ENCODE measurements at regions not wholly inside any gene's neighbourhood (a gene's known extent, or its start where the extent isn't known, plus 50 kb on each side); places are given as distances from the start of the nearest gene placed in this dataset.

DNA sequence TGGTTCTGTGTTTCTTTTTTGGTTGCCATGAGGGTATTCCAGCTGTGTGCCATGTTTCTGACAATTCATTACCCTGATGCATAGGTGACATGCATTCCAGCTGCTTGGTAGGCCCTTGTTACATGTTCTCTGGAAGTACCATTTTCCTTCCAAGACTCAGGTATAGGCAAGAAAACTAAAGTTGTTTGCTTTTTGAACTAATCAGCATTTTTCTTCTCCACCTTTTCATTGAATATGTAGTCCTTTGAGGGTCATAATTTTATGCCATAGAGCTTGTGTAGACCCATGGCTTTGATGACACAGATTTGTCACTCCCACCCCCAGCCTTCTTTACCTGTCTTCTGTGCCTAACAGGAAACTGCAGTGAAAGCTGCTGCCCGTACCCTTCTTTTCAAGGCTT is 339.2 kb downstream of the MED10 start:
- no peak overlapping the region for H3K27ac ChIP-seq
- H3K4me2 ChIP-seq: no peak overlapping the region
- TF ChIP-seq Cebpa-rat (IDR thresholded peaks at IDR 0.05): no peak
- no peaks in the 10 kb centered on the region for H3K4me1 ChIP-seq
- H3K9ac ChIP-seq: no peak overlapping the region
- no peaks in the 10 kb centered on the region for H3K27me3 ChIP-seq
- H3K4me3 ChIP-seq: no peak overlapping the region
- no peaks in the 10 kb centered on the region for H3K9me3 ChIP-seq (replicated peaks in 1 of 11)
- H4K20me1 ChIP-seq: no peaks in the 10 kb centered on the region; a peak in 1 of 22 replicates
- no peaks in the 10 kb centered on the region for H3K36me3 ChIP-seq

DNA sequence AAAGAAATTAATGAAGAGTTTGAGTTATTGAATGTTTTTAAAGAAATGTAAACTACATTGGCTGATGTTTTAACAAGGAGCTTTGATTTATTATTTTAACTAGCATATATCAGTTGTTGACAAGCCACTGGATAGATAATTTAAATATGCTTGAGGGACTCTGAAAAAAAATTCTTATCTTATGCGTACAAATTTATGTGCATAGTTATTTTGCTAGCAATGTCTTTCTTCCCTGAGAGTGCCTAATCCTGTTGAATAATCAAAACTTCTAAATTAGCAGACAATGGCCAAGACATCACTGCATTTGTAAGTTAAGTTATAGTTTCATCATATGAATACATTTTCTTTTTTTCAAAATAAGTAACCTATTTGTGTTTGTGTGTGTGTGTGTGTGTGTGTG is 342.3 kb downstream of the MED10 start:
- no peaks in the 10 kb centered on the region for H3K36me3 ChIP-seq
- H3K9ac ChIP-seq: no peak overlapping the region
- H3K27me3 ChIP-seq: no peaks in the 10 kb centered on the region
- TF ChIP-seq Cebpa-rat (IDR thresholded peaks at IDR 0.05): no peak
- no peaks in the 10 kb centered on the region for H4K20me1 ChIP-seq
- no peaks in the 10 kb centered on the region for H3K4me1 ChIP-seq
- H3K4me2 ChIP-seq: no peak overlapping the region
- H3K4me3 ChIP-seq: no peak overlapping the region
- H3K27ac ChIP-seq: no peak overlapping the region
- no peaks in the 10 kb centered on the region for H3K9me3 ChIP-seq (replicated peaks in 1 of 11)

DNA sequence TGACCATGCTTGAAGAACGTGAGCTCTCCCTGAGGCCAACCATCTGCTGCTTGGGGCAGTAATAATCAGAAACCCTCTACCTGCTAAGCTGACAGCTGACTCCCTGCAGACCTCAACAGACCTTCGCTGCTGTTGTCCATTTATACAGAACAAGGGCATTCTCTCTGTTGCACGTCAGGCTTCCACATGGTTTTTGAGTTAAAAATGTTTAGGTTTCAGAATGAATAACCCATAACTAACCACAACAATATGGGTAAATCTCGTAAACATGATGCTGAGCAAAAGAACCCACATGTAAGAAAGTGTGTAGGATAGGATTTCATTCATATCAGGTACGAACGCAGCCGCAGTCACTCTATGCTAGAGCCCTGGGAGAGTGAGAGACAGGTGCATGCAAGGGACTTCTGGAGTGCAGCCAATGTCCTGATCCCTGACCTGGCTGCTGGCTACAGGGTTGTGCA is 348.5 kb downstream of the MED10 start:
- no peak overlapping the region for H3K9ac ChIP-seq
- no peak overlapping the region for H3K27ac ChIP-seq
- no peak overlapping the region for H3K4me3 ChIP-seq
- H3K4me2 ChIP-seq: no peak overlapping the region
- H3K36me3 ChIP-seq: no peaks in the 10 kb centered on the region
- peaks cover 0 to 6% (median 0%) of the 10 kb centered on the region in 10 experiments; a peak in 2 of 20 replicates for H3K4me1 ChIP-seq
- H4K20me1 ChIP-seq: no peaks in the 10 kb centered on the region
- no peak for TF ChIP-seq Cebpa-rat (IDR thresholded peaks at IDR 0.05)
- H3K27me3 ChIP-seq: no peaks in the 10 kb centered on the region
- H3K9me3 ChIP-seq (replicated peaks in 1 of 11): no peaks in the 10 kb centered on the region

DNA sequence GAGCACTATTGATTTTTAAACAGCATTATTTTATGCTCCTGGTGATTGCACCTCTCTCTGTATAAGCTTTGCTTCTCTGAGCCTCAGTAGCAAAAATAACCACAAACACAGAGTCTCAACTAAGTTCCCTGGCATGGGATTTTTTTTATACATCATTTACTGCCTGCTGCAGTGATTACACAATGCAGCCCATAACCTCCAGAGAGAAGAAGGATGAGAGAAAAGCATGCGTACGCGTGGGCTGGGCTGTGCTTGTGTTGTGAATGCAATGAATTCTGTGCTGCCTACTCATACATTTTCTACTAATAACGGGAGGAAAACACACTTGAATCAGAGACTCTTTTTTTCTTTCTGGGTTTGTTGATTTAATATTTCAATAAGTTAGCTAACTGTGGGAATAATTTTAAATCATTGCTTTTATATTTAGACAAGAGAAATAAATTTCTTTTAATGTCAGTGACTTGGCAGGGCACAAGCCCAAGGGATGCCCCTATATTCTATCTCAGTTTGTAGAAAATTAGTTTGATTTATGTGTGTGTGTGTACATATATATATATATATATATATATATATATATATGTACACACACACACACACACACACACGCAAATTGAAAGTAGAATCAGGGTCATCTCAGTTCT is 351.5 kb downstream of the MED10 start:
- Histone ChIP-seq H4K20me1 (no peaks in the 10 kb centered on the region), H3K27me3 (no peaks in the 10 kb centered on the region), H3K27ac (no peak overlapping the region), H3K9me3 (replicated peaks in 1 of 11) (no peaks in the 10 kb centered on the region), H3K4me1 (peaks cover 0 to 6% (median 0%) of the 10 kb centered on the region in 10 experiments; a peak in 2 of 20 replicates), H3K9ac (no peak overlapping the region), H3K36me3 (no peaks in the 10 kb centered on the region), H3K4me2 (no peak overlapping the region), H3K4me3 (no peak overlapping the region)
- 0 out of 22 replicates have a peak, but pooled peaks of 2 of the 11 experiments have one; percentile 22 to 39 for TF ChIP-seq Cebpa-rat (IDR thresholded peaks at IDR 0.05)

DNA sequence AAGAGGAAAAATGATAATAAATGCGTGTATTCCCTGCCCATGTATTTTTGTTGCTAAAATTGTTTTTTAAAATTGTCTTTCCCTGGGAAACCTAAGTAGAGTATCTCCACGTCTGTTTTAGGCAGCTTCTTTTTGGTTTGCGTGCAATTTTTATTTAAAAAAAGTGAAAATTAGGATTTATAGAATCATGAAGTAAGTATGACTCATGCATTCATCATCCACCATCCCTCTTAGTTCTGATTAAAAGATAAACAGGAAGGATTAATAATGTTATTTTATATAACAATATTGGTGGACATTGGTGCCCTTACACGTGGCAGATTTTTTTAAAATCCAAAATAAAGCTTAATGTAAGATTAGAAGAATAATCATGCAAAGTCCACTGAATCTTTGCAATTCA is 358.7 kb downstream of the MED10 start:
- Histone ChIP-seq H3K36me3 (no peaks in the 10 kb centered on the region), H3K27me3 (no peaks in the 10 kb centered on the region), H3K9me3 (replicated peaks in 1 of 11) (no peaks in the 10 kb centered on the region), H3K9ac (no peak overlapping the region), H3K4me1 (peaks cover 0 to 12% (median 3%) of the 10 kb centered on the region in 10 experiments; a peak in 8 of 20 replicates), H3K4me3 (no peak overlapping the region), H3K4me2 (no peak overlapping the region), H4K20me1 (no peaks in the 10 kb centered on the region), H3K27ac (no peak overlapping the region)
- TF ChIP-seq Cebpa-rat (IDR thresholded peaks at IDR 0.05): no peak

DNA sequence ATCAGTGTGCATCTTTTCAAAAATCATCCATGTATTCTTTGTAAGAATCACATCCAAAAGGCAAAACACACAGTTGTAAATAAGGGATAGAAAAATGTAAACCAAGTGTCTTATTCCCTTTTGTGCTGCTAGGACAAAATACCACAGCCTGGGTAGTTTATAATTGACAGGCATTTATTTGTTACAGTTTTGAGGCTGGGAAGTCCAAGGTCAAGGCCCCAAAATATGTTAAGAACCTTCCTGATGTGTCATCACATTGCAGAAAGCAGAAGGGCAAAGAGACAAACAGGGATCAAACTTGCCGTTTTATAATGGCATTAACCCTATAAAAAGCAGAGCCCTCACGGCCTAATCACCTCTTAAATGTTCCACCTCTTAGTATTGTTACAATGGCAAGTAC is 364.8 kb downstream of the MED10 start:
- Histone ChIP-seq H3K4me1 (peaks cover 0 to 13% (median 2%) of the 10 kb centered on the region in 10 experiments; a peak in 8 of 20 replicates), H3K9ac (no peak overlapping the region), H3K36me3 (no peaks in the 10 kb centered on the region), H3K9me3 (replicated peaks in 1 of 11) (peaks cover 10 to 17% (median 13%) of the 10 kb centered on the region in 11 experiments), H3K4me3 (no peak overlapping the region), H3K27me3 (no peaks in the 10 kb centered on the region), H3K27ac (no peak overlapping the region), H4K20me1 (no peaks in the 10 kb centered on the region), H3K4me2 (no peak overlapping the region)
- no peak for TF ChIP-seq Cebpa-rat (IDR thresholded peaks at IDR 0.05)

DNA sequence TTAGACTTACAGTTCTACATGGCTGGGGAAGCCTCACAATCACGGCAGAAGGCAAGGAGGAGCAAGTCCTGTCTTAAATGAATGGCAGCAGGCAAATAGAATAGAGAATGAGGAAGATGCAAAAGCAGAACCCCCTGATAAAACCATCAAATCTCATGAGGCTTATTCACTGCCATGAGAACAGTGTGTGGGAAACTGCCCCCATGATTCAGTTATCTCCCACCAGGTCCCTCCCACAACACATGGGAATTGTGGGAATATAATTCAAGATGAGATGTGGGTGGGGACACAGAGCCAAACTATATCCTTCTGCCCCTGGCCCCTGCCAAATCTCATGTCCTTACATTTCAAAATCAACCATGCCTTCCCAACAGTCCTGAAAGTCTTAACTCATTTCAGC is 367.1 kb downstream of the MED10 start:
- Histone ChIP-seq H3K4me3 (no peak overlapping the region), H3K4me2 (no peak overlapping the region), H3K9ac (no peak overlapping the region), H3K36me3 (no peaks in the 10 kb centered on the region), H3K27me3 (no peaks in the 10 kb centered on the region), H3K27ac (no peak overlapping the region), H3K9me3 (replicated peaks in 1 of 11) (peaks cover 10 to 17% (median 13%) of the 10 kb centered on the region in 11 experiments), H3K4me1 (peaks cover 0 to 7% (median 0%) of the 10 kb centered on the region in 10 experiments; a peak in 2 of 20 replicates), H4K20me1 (no peaks in the 10 kb centered on the region)
- TF ChIP-seq Cebpa-rat (IDR thresholded peaks at IDR 0.05): no peak

DNA sequence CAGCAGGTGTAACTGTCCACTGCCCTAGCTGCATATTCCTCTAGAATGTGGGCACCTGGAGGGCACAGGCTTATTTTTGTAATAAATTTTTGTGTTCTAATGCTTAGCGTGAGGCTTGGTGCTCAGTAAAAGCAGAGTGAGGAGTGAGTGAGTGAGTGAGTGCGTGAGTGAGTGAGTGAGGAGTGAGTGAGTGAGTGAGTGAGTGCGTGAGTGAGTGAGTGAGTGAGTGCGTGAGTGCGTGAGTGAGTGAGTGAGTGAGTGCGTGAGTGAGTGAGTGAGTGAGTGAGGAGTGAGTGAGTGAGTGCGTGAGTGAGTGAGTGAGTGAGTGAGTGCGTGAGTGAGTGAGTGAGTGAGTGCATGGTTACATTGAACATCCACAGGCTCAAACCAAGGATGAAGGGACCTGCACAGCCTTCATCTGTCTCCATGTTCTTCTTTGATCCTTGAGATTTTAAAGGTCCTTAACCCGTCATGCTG is 371.5 kb downstream of the MED10 start:
- Histone ChIP-seq H4K20me1 (no peaks in the 10 kb centered on the region), H3K9ac (no peak overlapping the region), H3K36me3 (no peaks in the 10 kb centered on the region), H3K4me1 (peaks cover 0 to 7% (median 0%) of the 10 kb centered on the region in 10 experiments; a peak in 2 of 20 replicates), H3K27ac (no peak overlapping the region), H3K9me3 (replicated peaks in 1 of 11) (peaks cover 2 to 7% (median 5%) of the 10 kb centered on the region in 11 experiments), H3K27me3 (no peaks in the 10 kb centered on the region), H3K4me2 (no peak overlapping the region), H3K4me3 (no peak overlapping the region)
- TF ChIP-seq Cebpa-rat (IDR thresholded peaks at IDR 0.05): no peak

DNA sequence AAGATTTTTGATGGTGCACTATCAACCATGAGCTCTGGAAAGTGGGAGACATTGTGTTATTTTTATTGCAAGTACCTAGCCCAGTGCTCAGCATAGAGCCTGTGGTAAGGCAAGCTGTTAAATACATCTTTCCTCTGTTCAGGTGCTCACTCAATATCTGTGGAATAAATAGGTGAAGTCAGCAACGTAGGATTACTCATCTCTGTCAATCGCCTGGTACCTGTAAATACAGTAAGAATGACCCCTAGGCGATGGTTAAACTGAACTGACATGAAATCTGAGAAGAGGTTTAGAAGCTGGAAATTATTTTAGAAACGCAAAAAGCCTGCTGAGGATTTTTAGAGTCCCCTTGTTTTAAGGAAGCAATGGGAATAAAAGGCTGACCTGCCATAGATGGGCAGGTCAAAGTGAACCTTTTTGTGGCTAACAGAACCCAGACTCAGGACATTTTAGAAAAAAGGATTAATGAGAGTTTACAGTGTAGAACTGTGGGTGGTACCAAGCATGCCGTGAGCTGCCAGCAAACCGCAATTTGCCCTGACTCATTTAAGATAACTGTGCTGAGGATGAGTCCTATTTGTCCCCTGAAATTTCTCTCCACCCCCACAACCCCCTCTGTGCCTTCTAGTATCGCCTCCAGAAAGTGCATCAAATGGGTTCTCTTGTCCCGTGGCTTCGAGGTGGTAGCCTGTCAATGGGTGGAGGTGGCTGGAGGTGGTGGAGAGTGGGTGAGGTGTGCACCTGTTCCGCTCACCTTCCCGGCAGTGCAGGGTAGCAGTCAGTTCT is 375.1 kb downstream of the MED10 start:
- no peak for TF ChIP-seq Cebpa-rat (IDR thresholded peaks at IDR 0.05)
- Histone ChIP-seq H3K27ac (no peak overlapping the region), H3K9me3 (replicated peaks in 1 of 11) (no peaks in the 10 kb centered on the region), H3K4me3 (no peak overlapping the region), H3K9ac (no peak overlapping the region), H3K36me3 (no peaks in the 10 kb centered on the region), H3K4me2 (no peak overlapping the region), H3K27me3 (no peaks in the 10 kb centered on the region), H3K4me1 (no peaks in the 10 kb centered on the region), H4K20me1 (no peaks in the 10 kb centered on the region)

Measured in BLaER1 treated with 17β-estradiol and CSF1 and Interleukin-3, amounts not matched to agents 10 nM and 100 nM (cell line).